DMS153 treated with DMSO at 0.1 percent for 48 hours (cell line): ENCODE measurements at regions not wholly inside any gene's neighbourhood (a gene's known extent, or its start where the extent isn't known, plus 50 kb on each side); places are given as distances from the start of the nearest gene placed in this dataset.

Source experiments
- DNase-seq: peaks from one replicate; lab custom pipeline; 2025; ENCODE audit not compliant: unreplicated experiment; lab: John Stamatoyannopoulos, UW

DNA sequence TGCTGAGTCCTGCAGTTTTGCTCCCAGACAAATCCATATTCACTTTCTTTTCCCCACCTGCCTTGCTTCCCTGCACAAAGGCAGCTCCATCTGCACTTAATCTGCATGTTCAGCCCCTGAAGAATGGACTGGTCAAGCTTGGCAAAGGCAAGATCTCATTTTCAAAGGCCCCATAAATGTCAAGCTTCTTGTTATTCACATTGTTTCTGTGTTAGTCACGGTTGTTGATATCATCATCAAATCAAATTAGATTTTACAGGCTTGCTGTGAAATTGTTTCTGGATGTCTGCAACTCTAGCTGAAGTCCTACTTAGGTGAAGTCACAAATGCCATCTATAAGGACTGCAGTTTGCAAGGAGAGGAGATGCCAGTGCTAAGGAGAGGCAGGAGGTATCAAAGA lies 91.0 kb downstream of the GPAM start:
- DNase-seq, result no peak

DNA sequence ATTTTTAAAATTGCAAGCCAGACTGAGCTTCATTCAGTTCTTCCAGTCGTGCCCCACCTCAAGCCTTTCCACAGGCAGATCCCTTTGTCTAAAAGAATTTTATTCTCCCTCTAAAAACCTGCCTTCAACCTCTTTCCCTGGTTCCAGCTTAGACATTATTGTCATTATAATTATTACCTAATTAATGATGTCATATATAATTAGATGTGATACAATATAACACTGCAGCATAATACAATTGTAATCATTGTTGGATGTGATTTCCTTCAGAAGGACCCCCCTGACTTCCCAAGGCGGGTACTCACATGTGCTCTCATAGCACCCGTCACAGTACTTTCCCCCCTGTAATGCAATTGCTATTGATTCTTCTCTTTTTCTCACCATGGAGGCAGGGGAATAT lies 88.6 kb downstream of the GPAM start:
- DNase-seq, result no peak

DNA sequence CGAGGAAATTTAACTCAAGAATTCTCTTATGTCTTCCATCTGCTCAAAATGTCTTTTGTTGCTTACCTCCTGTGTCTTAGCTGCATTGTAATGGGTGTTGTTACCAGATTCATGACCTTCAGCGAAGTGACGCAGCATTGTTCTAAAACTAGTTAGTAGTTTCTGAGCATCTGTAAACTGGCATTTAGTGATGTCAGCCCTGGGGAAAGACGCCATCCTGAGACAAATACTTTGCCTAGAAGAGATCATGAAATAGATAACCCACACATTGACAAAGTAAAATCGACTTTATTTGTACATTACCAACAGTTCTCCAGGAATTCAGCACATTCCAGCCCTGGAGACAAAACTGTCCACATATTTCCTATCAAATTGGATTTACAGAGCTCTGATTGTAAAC lies 87.8 kb downstream of the GPAM start:
- DNase-seq, result no peak

DNA sequence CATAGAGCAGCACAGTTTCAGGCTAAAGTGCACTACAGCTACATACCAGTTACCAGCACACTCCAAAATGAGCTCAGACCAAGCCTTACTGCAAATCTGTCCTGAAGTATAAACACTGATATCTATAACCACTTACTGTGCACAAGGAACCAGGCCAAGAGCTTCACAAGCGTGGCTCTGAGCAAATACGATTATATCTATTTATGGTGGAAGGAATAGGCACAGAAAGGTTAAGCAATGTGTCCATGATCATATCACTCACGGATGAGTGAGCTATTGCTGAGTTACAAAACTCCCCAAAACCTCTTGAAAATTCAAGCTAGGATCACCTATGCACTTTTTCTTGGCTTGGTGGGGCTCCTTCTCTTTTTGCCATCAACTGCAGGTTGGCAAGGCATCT lies 84.9 kb downstream of the GPAM start:
- no peak for DNase-seq
